Right atrium auricular region (tissue), 2 donors: ENCODE measurements at regions not wholly inside any gene's neighbourhood (a gene's known extent, or its start where the extent isn't known, plus 50 kb on each side); places are given as distances from the start of the nearest gene placed in this dataset.

Experiments used
- DNase-seq: peaks from one replicate; pipeline ENCODE4 v3.0.0-alpha.2; 2019; ENCODE audit warnings: low spot score
- H3K27ac ChIP-seq, 2 donors: fragments of 200-600 bp; sonication (generic); 1 replicate in 1 of 2; 2 replicates in 1 of 2; pipeline ENCODE4 v1.5.1; 2016 to 2019
- H3K27me3 ChIP-seq, 2 donors: fragments of 200-600 bp; sonication (generic); one replicate each; pipeline versions ENCODE4 v1.5.1 to v1.6.0; 2017 to 2019
- H3K36me3 ChIP-seq: fragments of 200-600 bp; sonication (generic); one replicate; pipeline ENCODE4 v1.5.1; 2016
- H3K4me1 ChIP-seq, 2 donors: fragments of 200-600 bp; sonication (generic); one replicate each; pipeline versions ENCODE4 v1.5.1 to v1.6.0; 2017 to 2019
- H3K4me3 ChIP-seq, 2 donors: fragments of 200-600 bp; sonication (generic); 1 replicate in 1 of 2; 2 replicates in 1 of 2; pipeline ENCODE4 v1.5.1; 2017 to 2019; ENCODE audit warnings: mild to moderate bottlenecking in 1 of 2, moderate library complexity in 1 of 2
- H3K9me3 ChIP-seq, 2 donors: fragments of 200-600 bp; sonication (generic); one replicate each; pipeline ENCODE4 v1.5.1; 2019
- CTCF ChIP-seq, 2 donors: fragments of 200-600 bp; sonication (generic); IDR thresholded peaks; one replicate each; pipeline ENCODE4 v1.5.1; 2019; ENCODE audit warnings: antibody characterized with exemption in 2 of 2

DNA sequence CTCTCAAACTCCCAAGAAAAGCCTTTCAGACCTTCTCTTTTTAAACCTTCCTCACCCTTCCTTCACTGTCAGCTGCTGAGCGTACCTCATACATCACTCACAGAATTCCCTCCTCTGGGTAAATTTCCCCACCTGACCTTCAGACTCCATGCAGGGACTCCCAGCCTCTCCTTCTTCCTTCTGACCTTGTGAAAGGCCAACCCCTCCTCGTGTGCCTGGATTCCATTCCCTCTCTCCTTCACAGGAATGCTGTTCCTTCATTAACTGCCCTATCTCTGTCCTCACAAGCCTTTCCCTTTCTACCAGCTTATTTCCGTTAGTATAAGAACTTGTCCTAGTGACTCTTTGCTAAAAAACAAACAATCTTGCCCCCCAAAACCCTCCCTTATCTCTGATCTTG, 69.7 kb upstream of the MME start:
- Histone ChIP-seq H3K4me3 (no peak overlapping the region), H3K27me3 (no peaks in the 10 kb centered on the region), H3K4me1 (no peaks in the 10 kb centered on the region), H3K27ac (no peak overlapping the region), H3K36me3 (no peaks in the 10 kb centered on the region), H3K9me3 (no peaks in the 10 kb centered on the region)
- no peak for TF ChIP-seq CTCF (IDR thresholded peaks at IDR 0.05)
- DNase-seq: no peak

- Histone ChIP-seq H3K9me3 (no peaks in the 10 kb centered on the region), H3K36me3 (no peaks in the 10 kb centered on the region), H3K4me3 (no peak overlapping the region), H3K27ac (no peak overlapping the region), H3K4me1 (no peaks in the 10 kb centered on the region), H3K27me3 (no peaks in the 10 kb centered on the region)
- TF ChIP-seq CTCF (IDR thresholded peaks at IDR 0.05): no peak
- DNase-seq: no peak
Observed at GRCh38 chr3:155009217-155009616, 70.9 kb upstream of the MME start.

DNA sequence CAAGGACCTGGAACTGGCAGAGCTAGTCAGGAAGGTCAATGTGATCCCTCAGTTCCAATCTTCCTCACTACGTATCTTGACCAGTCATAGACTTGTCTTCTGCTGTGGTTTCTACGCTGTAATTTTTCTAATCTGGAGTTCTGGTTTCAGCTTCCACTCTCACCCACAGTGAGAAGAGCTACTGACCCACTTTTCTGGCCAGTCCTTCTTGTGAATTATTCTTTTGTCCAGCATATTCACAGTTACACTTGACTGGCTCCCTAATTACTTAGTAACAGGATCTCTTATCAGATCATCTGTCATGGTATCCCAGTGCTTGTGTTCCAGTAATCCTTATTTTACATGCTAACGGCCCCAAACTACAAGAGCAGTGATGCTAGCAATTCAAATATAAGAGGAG, 72.4 kb upstream of the MME start:
- no peaks in the 10 kb centered on the region for H3K9me3 ChIP-seq
- no peaks in the 10 kb centered on the region for H3K36me3 ChIP-seq
- H3K4me3 ChIP-seq: no peak overlapping the region
- DNase-seq: no peak
- H3K27me3 ChIP-seq: no peaks in the 10 kb centered on the region
- TF ChIP-seq CTCF (IDR thresholded peaks at IDR 0.05): no peak
- H3K27ac ChIP-seq: no peak overlapping the region
- H3K4me1 ChIP-seq: no peaks in the 10 kb centered on the region

GRCh38 chr3:155001289-155002010, 78.7 kb upstream of the MME start:
- Histone ChIP-seq H3K36me3 (no peaks in the 10 kb centered on the region), H3K4me3 (no peak overlapping the region), H3K27ac (no peak overlapping the region)

DNA sequence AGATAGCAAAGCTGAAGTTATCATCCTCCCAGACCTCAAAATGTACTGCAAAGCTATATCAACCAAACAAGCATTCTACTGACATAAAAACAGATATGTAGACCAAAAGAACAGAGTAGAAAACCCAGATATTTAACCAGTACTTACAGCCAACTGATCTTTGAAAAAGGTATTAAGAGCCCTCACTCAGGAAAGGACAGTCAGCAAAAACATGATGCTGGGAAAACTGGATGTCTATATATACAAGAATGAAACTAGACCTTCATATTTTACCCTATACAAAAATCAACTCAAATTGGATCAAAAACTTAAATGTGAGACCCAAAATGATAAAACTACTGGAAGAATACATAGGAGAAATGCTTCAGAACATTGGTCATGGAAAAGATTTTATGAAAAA, 87.5 kb upstream of the MME start:
- H3K4me3 ChIP-seq: no peak overlapping the region
- no peak overlapping the region for H3K27ac ChIP-seq
- no peaks in the 10 kb centered on the region for H3K27me3 ChIP-seq
- no peak for DNase-seq
- TF ChIP-seq CTCF (IDR thresholded peaks at IDR 0.05): no peak
- H3K36me3 ChIP-seq: no peaks in the 10 kb centered on the region
- H3K9me3 ChIP-seq: no peaks in the 10 kb centered on the region
- H3K4me1 ChIP-seq: no peaks in the 10 kb centered on the region

More at GRCh38 chr3:155001289-155002010, 78.7 kb upstream of the MME start:
- no peaks in the 10 kb centered on the region for H3K9me3 ChIP-seq
- no peak for TF ChIP-seq CTCF (IDR thresholded peaks at IDR 0.05)
- no peaks in the 10 kb centered on the region for H3K27me3 ChIP-seq
- DNase-seq: no peak
- H3K4me1 ChIP-seq: no peaks in the 10 kb centered on the region

DNA sequence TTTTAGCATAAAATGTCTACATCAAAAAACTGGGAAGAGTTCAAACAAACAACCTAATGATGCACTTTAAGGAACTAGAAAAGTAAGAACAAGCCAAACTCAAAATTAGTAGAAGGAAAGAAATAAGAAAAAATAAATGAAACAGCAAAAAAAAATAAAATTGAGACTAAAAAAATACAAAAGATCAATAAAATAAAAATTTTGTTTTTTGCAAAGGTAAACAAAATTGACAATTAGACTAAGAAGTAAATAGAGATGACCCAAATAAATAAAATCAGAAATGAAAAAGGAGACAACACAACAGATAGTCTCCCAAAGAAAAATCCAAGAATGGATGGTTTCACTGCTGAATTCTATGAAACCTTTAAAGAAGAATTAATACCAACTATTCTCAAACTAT, 89.6 kb upstream of the MME start:
- DNase-seq: no peak
- no peaks in the 10 kb centered on the region for H3K27me3 ChIP-seq
- no peak overlapping the region for H3K4me3 ChIP-seq
- no peak for TF ChIP-seq CTCF (IDR thresholded peaks at IDR 0.05)
- no peak overlapping the region for H3K27ac ChIP-seq
- H3K36me3 ChIP-seq: no peaks in the 10 kb centered on the region
- no peaks in the 10 kb centered on the region for H3K4me1 ChIP-seq
- no peaks in the 10 kb centered on the region for H3K9me3 ChIP-seq
